Kidney epithelial cell (primary cell): ENCODE measurements at regions not wholly inside any gene's neighbourhood (a gene's known extent, or its start where the extent isn't known, plus 50 kb on each side); places are given as distances from the start of the nearest gene placed in this dataset.

ENCODE experiments used
- DNase-seq: peaks from one replicate; pipeline ENCODE4 v3.0.0-alpha.2; 2010; ENCODE audit warnings: low read depth
- H3K27me3 ChIP-seq: 2 replicates; pipeline ENCODE4 v1.6.0; 2011; ENCODE audit warnings: low read length; ENCODE audit not compliant: control insufficient read depth, insufficient read depth
- H3K36me3 ChIP-seq: 2 replicates; pipeline ENCODE4 v1.5.1; 2011; ENCODE audit warnings: low read length; ENCODE audit not compliant: control insufficient read depth, insufficient read depth
- H3K4me3 ChIP-seq: 2 replicates; pipeline ENCODE4 v1.5.1; 2011; ENCODE audit warnings: low read depth, mild to moderate bottlenecking, control low read depth, low read length
- CTCF ChIP-seq: IDR thresholded peaks from 2 replicates; pipeline ENCODE4 v1.5.1; 2011; ENCODE audit warnings: mild to moderate bottlenecking, moderate library complexity, low read length, control low read depth, inconsistent platforms; ENCODE audit not compliant: insufficient read depth, poor library complexity, severe bottlenecking

GRCh38 chr9:99735041-99735440 lies 86.6 kb upstream of the NR4A3 start:
- no peak for DNase-seq
- TF ChIP-seq CTCF, result no peak
- Histone ChIP-seq H3K36me3 (no peaks in the 10 kb centered on the region), H3K27me3 (no peaks in the 10 kb centered on the region), H3K4me3 (no peak overlapping the region)

GRCh38 chr9:99736291-99736690 lies 85.4 kb upstream of the NR4A3 start:
- no peaks in the 10 kb centered on the region for H3K36me3 ChIP-seq
- H3K27me3 ChIP-seq, result no peaks in the 10 kb centered on the region
- H3K4me3 ChIP-seq, result no peak overlapping the region
- DNase-seq, result no peak
- no peak for TF ChIP-seq CTCF

- TF ChIP-seq CTCF, result no peak
- Histone ChIP-seq H3K4me3 (no peak overlapping the region), H3K27me3 (no peaks in the 10 kb centered on the region), H3K36me3 (no peaks in the 10 kb centered on the region)
- DNase-seq, result no peak
Observed at GRCh38 chr9:99737649-99738048, 84.0 kb upstream of the NR4A3 start.

GRCh38 chr9:99743006-99743405 lies 78.7 kb upstream of the NR4A3 start:
- Histone ChIP-seq H3K4me3 (no peak overlapping the region), H3K27me3 (no peaks in the 10 kb centered on the region), H3K36me3 (no peaks in the 10 kb centered on the region)
- no peak for DNase-seq
- TF ChIP-seq CTCF, result no peak

GRCh38 chr9:99743455-99743854 lies 78.2 kb upstream of the NR4A3 start:
- no peak overlapping the region for H3K4me3 ChIP-seq
- TF ChIP-seq CTCF, result no peak
- H3K36me3 ChIP-seq, result no peaks in the 10 kb centered on the region
- no peaks in the 10 kb centered on the region for H3K27me3 ChIP-seq
- no peak for DNase-seq

GRCh38 chr9:99744132-99744531 lies 77.6 kb upstream of the NR4A3 start:
- Histone ChIP-seq H3K4me3 (no peak overlapping the region), H3K27me3 (no peaks in the 10 kb centered on the region), H3K36me3 (no peaks in the 10 kb centered on the region)
- no peak for DNase-seq
- no peak for TF ChIP-seq CTCF
